SK-N-SH treated with all-trans-retinoic acid at 6 μM for 48 hours (cell line): ENCODE measurements at regions not wholly inside any gene's neighbourhood (a gene's known extent, or its start where the extent isn't known, plus 50 kb on each side); places are given as distances from the start of the nearest gene placed in this dataset.

Experiments
- BACH2 ChIP-seq: fragments of 250-450 bp; sonication (Bioruptor Pico); IDR thresholded peaks from 2 replicates; pipeline ENCODE4 v1.9.0; 2021; ENCODE audit warnings: mild to moderate bottlenecking, borderline replicate concordance
- CREB5 ChIP-seq: fragments of 250-450 bp; sonication (Bioruptor Pico); IDR thresholded peaks from 2 replicates; pipeline ENCODE4 v1.5.1; 2020; ENCODE audit warnings: low read depth, mild to moderate bottlenecking, moderate library complexity
- ISL1 ChIP-seq: fragments of 250-450 bp; sonication (Bioruptor Pico); IDR thresholded peaks from 2 replicates; pipeline ENCODE4 v2.1.2; 2022; ENCODE audit warnings: mild to moderate bottlenecking, moderate library complexity
- OSR1 ChIP-seq: fragments of 250-450 bp; sonication (Bioruptor Pico); IDR thresholded peaks from 2 replicates; pipeline ENCODE4 v1.8.0; 2022; ENCODE audit warnings: moderate library complexity, mild to moderate bottlenecking, inconsistent platforms
- PATZ1 ChIP-seq: fragments of 250-450 bp; sonication (Bioruptor Pico); IDR thresholded peaks from 2 replicates; pipeline ENCODE4 v1.8.0; 2020; ENCODE audit warnings: mild to moderate bottlenecking, moderate library complexity, borderline replicate concordance
- TSHZ2 ChIP-seq: fragments of 250-450 bp; sonication (Bioruptor Pico); IDR thresholded peaks from 2 replicates; pipeline ENCODE4 v1.5.0; 2020; ENCODE audit warnings: mild to moderate bottlenecking, moderate library complexity
- ZC3H10 ChIP-seq: fragments of 250-450 bp; sonication (Bioruptor Pico); IDR thresholded peaks from 2 replicates; pipeline ENCODE4 v1.5.1; 2021; ENCODE audit warnings: mild to moderate bottlenecking, moderate library complexity
- ZFP3 ChIP-seq: fragments of 250-450 bp; sonication (Bioruptor Pico); IDR thresholded peaks from 2 replicates; pipeline ENCODE4 v1.5.0; 2020; ENCODE audit warnings: mild to moderate bottlenecking, moderate library complexity
- ZFP30 ChIP-seq: fragments of 450-650 bp; formaldehyde crosslinking; IDR thresholded peaks from 2 replicates; pipeline ENCODE4 v1.5.0; 2022; ENCODE audit warnings: mild to moderate bottlenecking, moderate library complexity
- ZNF70 ChIP-seq: fragments of 450-650 bp; formaldehyde crosslinking; IDR thresholded peaks from 2 replicates; pipeline ENCODE4 v1.5.0; 2020; ENCODE audit warnings: mild to moderate bottlenecking, moderate library complexity

- TF ChIP-seq OSR1 (CRISPR knock-in tag) (no peak), ZFP3 (CRISPR knock-in tag) (no peak), ISL1 (no peak), BACH2 (CRISPR knock-in tag) (no peak), PATZ1 (no peak), ZNF70 (CRISPR knock-in tag) (no peak), ZC3H10 (CRISPR knock-in tag) (no peak), ZFP30 (CRISPR knock-in tag) (no peak), TSHZ2 (CRISPR knock-in tag) (no peak), CREB5 (CRISPR knock-in tag) (no peak)
Measured at GRCh38 chr5:96189987-96190386, 228.3 kb upstream of the ELL2 start.
